A549 (cell line): ENCODE measurements at regions not wholly inside any gene's neighbourhood (a gene's known extent, or its start where the extent isn't known, plus 50 kb on each side); places are given as distances from the start of the nearest gene placed in this dataset.

Source experiments
- ATAC-seq, 2 experiments: fragments of 200-7000 bp in 1 of 2; fragments of >200 bp in 1 of 2; cut with Nextera tagmentation in 1 of 2; cut with Tn5 transposase in 1 of 2; 3 replicates each; pipeline versions ENCODE4 v1.8.0 to v1.9.1; 2018 to 2020; ENCODE audit warnings: mild to moderate bottlenecking in 1 of 2, moderate library complexity in 1 of 2
- CTCF ChIA-PET: fragments of 300-600 bp; sonication (Branson Sonifier 250); formaldehyde crosslinking; extraction: SDS; loops from one replicate; lab custom pipeline; 2021; ENCODE audit warnings: antibody characterized with exemption, inconsistent platforms; lab: Yijun Ruan, JAX
- POLR2A ChIA-PET: fragments of 350-600 bp; formaldehyde crosslinking; extraction: SDS; loops from one replicate; lab custom pipeline; 2021; ENCODE audit warnings: antibody characterized with exemption, inconsistent platforms; lab: Yijun Ruan, JAX
- DNase-seq, 2 experiments: peaks; one replicate each; pipeline versions ENCODE4 v3.0.0 to v3.0.0-alpha.2; 2011 to 2016; ENCODE audit warnings: low read depth in 1 of 2, low spot score in 1 of 2
- FAIRE-seq: peaks from 2 replicates; lab custom pipeline; 2011; peaks lifted over from hg19 to GRCh38; lab: Jason Lieb, UNC
- H3K27ac ChIP-seq, 2 experiments: fragments of >200 bp; sonication (Bioruptor Twin); formaldehyde crosslinking; 3 replicates each; pipeline ENCODE4 v1.5.1; 2016 to 2017
- H3K4me1 ChIP-seq: fragments of >200 bp; sonication (Bioruptor Twin); formaldehyde crosslinking; 3 replicates; pipeline ENCODE4 v1.6.1; 2016
- H3K4me2 ChIP-seq: fragments of >200 bp; sonication (Bioruptor Twin); formaldehyde crosslinking; 3 replicates; pipeline ENCODE4 v1.6.1; 2016
- H3K4me3 ChIP-seq: fragments of >200 bp; sonication (Bioruptor Twin); formaldehyde crosslinking; 3 replicates; pipeline ENCODE4 v1.5.1; 2016
- H3K9me3 ChIP-seq: fragments of >200 bp; sonication (Bioruptor Twin); formaldehyde crosslinking; 3 replicates; pipeline ENCODE4 v1.6.1; 2016
- EHF ChIP-seq: fragments of 250-450 bp; sonication (Bioruptor Pico); IDR thresholded peaks from 2 replicates; pipeline ENCODE4 v1.5.0; 2020; ENCODE audit warnings: mild to moderate bottlenecking
- EP300 ChIP-seq, 2 experiments: fragments of >200 bp; sonication (Bioruptor Twin); formaldehyde crosslinking; IDR thresholded peaks; 2 replicates in 1 of 2; 3 replicates in 1 of 2; pipeline ENCODE4 v1.6.1; 2016 to 2017
- HOXB13 ChIP-seq: fragments of 250-450 bp; sonication (Bioruptor Pico); IDR thresholded peaks from 2 replicates; pipeline ENCODE4 v1.5.0; 2020; ENCODE audit warnings: low read depth, mild to moderate bottlenecking, moderate library complexity
- HOXB5 ChIP-seq: fragments of 250-450 bp; sonication (Bioruptor Pico); IDR thresholded peaks from 2 replicates; pipeline ENCODE4 v1.5.0; 2020; ENCODE audit warnings: mild to moderate bottlenecking, moderate library complexity
- KDM1A ChIP-seq: fragments of 200-600 bp; sonication (generic); IDR thresholded peaks from 2 replicates; pipeline ENCODE4 v1.6.1; 2016; ENCODE audit warnings: low read depth, mild to moderate bottlenecking
- MAFK ChIP-seq: fragments of 450-650 bp; IDR thresholded peaks from 2 replicates; pipeline ENCODE4 v1.6.1; 2014; ENCODE audit not compliant: partially characterized antibody
- MAZ ChIP-seq: fragments of 150-350 bp; IDR thresholded peaks from 2 replicates; pipeline ENCODE4 v1.6.1; 2014; ENCODE audit warnings: antibody characterized with exemption, low read depth, low read length, borderline replicate concordance
- MYC ChIP-seq: IDR thresholded peaks from 2 replicates; pipeline ENCODE4 v1.6.1; 2012; ENCODE audit warnings: mild to moderate bottlenecking, inconsistent platforms, low read length, improper control_type of control experiment, borderline replicate concordance
- NFE2L2 ChIP-seq: fragments of 150-350 bp; conservative IDR thresholded peaks from 2 replicates; pipeline ENCODE4 v1.6.1; 2014; ENCODE audit warnings: low read length
- PHF8 ChIP-seq: fragments of 200-600 bp; sonication (generic); IDR thresholded peaks from 2 replicates; pipeline ENCODE4 v1.6.1; 2016; ENCODE audit warnings: low read depth, mild to moderate bottlenecking, antibody characterized with exemption, moderate library complexity, borderline replicate concordance
- POLR2AphosphoS2 ChIP-seq: conservative IDR thresholded peaks from 2 replicates; pipeline ENCODE4 v1.6.1; 2012; ENCODE audit warnings: low read length, improper control_type of control experiment, inconsistent platforms
- RARB ChIP-seq: fragments of 250-450 bp; sonication (Bioruptor Pico); IDR thresholded peaks from 2 replicates; pipeline ENCODE4 v1.8.0; 2021; ENCODE audit warnings: mild to moderate bottlenecking, moderate library complexity
- RCOR1 ChIP-seq: fragments of 150-350 bp; IDR thresholded peaks from 2 replicates; pipeline ENCODE4 v1.6.1; 2014; ENCODE audit warnings: antibody characterized with exemption, low read length, low read depth
- RNF2 ChIP-seq: fragments of 200-600 bp; sonication (generic); IDR thresholded peaks from 2 replicates; pipeline ENCODE4 v1.6.1; 2016; ENCODE audit warnings: low read depth, mild to moderate bottlenecking, antibody characterized with exemption, moderate library complexity, borderline replicate concordance
- SMC3 ChIP-seq: fragments of >200 bp; sonication (Bioruptor Twin); formaldehyde crosslinking; IDR thresholded peaks from 3 replicates; pipeline ENCODE4 v1.6.1; 2018; ENCODE audit warnings: inconsistent platforms
- SREBF2 ChIP-seq: fragments of 450-650 bp; IDR thresholded peaks from 2 replicates; pipeline ENCODE4 v1.6.1; 2014; ENCODE audit warnings: mild to moderate bottlenecking, moderate library complexity
- TFCP2L1 ChIP-seq: fragments of 250-450 bp; sonication (Bioruptor Pico); IDR thresholded peaks from 2 replicates; pipeline ENCODE4 v1.5.0; 2021; ENCODE audit warnings: mild to moderate bottlenecking
- ZFP36 ChIP-seq: fragments of 450-650 bp; IDR thresholded peaks from 2 replicates; pipeline ENCODE4 v1.6.1; 2014; ENCODE audit warnings: borderline replicate concordance; ENCODE audit not compliant: partially characterized antibody
- ZNF302 ChIP-seq: fragments of 250-450 bp; sonication (Bioruptor Pico); IDR thresholded peaks from 2 replicates; pipeline ENCODE4 v1.9.0; 2021; ENCODE audit warnings: inconsistent platforms, mild to moderate bottlenecking, moderate library complexity
- ZSCAN20 ChIP-seq: fragments of 250-450 bp; sonication (Bioruptor Pico); IDR thresholded peaks from 2 replicates; pipeline ENCODE4 v1.8.0; 2022; ENCODE audit warnings: mild to moderate bottlenecking, moderate library complexity
- WGBS: methylation state at CpG from one replicate; pipeline ENCODE4 v1.1.6; 2017; ENCODE audit errors: missing lambda C conversion rate; 5-methylcytosine and 5-hydroxymethylcytosine counted together
- TF ChIP-seq, protein P1 (sequence below): fragments of 450-650 bp; IDR thresholded peaks from 2 replicates; pipeline ENCODE4 v1.6.1; 2014; ENCODE audit warnings: antibody characterized with exemption
- TF ChIP-seq, protein P2 (sequence below): fragments of 200-600 bp; sonication (generic); IDR thresholded peaks from 2 replicates; pipeline ENCODE4 v1.6.1; 2016; ENCODE audit warnings: antibody characterized with exemption, mild to moderate bottlenecking, moderate library complexity
- TF ChIP-seq, protein P3 (sequence below): fragments of 250-450 bp; sonication (Bioruptor Pico); IDR thresholded peaks from 2 replicates; pipeline ENCODE4 v1.5.0; 2021; ENCODE audit warnings: mild to moderate bottlenecking, moderate library complexity, borderline replicate concordance
- TF ChIP-seq, protein P4 (sequence below): fragments of >200 bp; sonication (Bioruptor Twin); formaldehyde crosslinking; IDR thresholded peaks from 3 replicates; pipeline ENCODE4 v1.6.1; 2016
- TF ChIP-seq, protein P5 (sequence below): IDR thresholded peaks from 2 replicates; pipeline ENCODE4 v1.6.1; 2012; ENCODE audit warnings: low read depth, borderline replicate concordance

DNA sequence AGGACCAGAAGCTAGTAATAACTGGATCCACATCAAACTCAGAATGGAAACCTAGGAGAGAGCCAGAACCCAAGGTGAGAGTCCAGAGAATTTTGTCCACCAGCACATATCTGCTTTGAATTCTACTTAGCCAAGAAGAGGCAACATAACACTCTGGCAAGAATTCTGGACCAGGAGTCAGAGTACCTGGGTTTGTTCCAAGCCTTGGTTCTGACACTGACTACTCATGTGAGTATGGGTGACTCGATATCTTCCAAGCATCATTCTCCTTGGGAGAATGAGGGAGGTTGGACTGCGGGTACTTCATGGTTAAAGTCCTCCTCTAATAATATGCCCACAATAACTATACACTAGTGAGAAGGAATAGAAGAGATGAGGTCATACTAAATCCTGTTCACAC lies 144.0 kb upstream of the JADE1 start:
- no peak overlapping the region for H3K4me3 ChIP-seq
- no peak overlapping the region for H3K4me2 ChIP-seq
- no peak overlapping the region for H3K27ac ChIP-seq
- H3K9me3 ChIP-seq, result peaks cover 9% of the 10 kb centered on the region; the same call in 1 of the 3 replicates
- peaks cover 1% of the 10 kb centered on the region; the same call in 1 of the 3 replicates for H3K4me1 ChIP-seq
- ChIA-PET POLR2A (no interaction called here), CTCF (interaction anchor here (1.2 kb wide), 1 partner anchor 91 kb away, joined by 4 read pairs; no protein-coding TSS in a partner anchor)
- TF ChIP-seq ZSCAN20 (no peak), KDM1A (no peak), HOXB5 (CRISPR knock-in tag) (no peak), EP300 (IDR thresholded peaks at IDR 0.05) (no peak), MYC (no peak), MAZ (no peak), TFCP2L1 (CRISPR knock-in tag) (no peak), RCOR1 (no peak), SREBF2 (no peak), RARB (no peak), EHF (CRISPR knock-in tag) (no peak)
- TF ChIP-seq, protein P1, sequence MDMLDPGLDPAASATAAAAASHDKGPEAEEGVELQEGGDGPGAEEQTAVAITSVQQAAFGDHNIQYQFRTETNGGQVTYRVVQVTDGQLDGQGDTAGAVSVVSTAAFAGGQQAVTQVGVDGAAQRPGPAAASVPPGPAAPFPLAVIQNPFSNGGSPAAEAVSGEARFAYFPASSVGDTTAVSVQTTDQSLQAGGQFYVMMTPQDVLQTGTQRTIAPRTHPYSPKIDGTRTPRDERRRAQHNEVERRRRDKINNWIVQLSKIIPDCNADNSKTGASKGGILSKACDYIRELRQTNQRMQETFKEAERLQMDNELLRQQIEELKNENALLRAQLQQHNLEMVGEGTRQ, result no peak
- no peak for DNase-seq
- no peak for ATAC-seq
- no peak for FAIRE-seq
- 63% methylated on average over 2 of the region's 2 CpGs for WGBS

DNA sequence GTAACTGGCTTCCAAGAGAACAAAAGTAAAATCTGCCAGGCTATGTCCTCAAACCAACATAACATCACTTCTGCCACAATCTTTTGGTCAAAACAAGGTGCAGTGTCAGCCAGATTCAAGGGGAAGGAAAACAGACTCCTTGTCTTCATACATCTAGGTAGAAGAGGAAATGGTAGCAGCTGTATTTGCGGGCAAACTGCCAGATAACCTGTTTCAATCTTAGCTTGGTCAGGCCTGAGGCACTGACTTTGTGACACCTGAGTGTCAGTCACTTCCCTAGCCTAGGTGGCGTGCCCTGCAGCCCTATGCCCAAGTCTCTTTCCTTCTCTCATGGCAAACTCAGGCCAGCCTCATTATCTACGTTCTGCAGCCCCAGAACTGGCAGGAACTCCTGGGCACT lies 146.2 kb upstream of the JADE1 start:
- ChIA-PET POLR2A (no interaction called here), CTCF (interaction anchor here (1.6 kb wide), 1 partner anchor 88 kb away, joined by 4 read pairs; no protein-coding TSS in a partner anchor)

DNA sequence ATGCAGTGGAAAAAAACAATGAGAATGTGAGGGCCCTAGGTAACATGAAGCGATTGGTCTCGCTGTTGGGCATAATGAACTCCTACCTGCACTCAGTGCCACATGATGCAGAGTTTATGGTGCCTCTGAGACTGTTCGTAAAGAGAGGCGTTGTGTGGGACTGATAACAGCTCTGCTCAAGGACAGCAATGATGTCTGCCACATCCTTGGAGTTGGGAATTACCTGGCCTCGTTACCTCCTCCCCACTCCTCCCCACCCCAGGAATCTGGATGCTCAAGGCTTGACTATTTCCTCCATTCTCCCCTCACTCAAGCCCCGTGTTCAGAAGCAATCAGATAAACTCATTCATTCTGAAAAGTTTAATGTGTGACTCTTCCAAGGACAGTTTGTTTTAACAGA lies 148.0 kb upstream of the JADE1 start:
- no peak for FAIRE-seq
- ATAC-seq, result no peak
- Histone ChIP-seq H3K9me3 (no peaks in the 10 kb centered on the region), H3K4me1 (peaks cover 6% of the 10 kb centered on the region; the same call in 1 of the 3 replicates), H3K4me2 (no peak overlapping the region), H3K4me3 (no peak overlapping the region), H3K27ac (peak overlapping the region in 1 of 2 experiments; percentile 64; a peak in 1 of 6 replicates)
- WGBS, result 87% methylated on average over 6 of the region's 6 CpGs
- ChIA-PET CTCF (no interaction called here), POLR2A (no interaction called here)
- no peak for DNase-seq
- no peak for TF ChIP-seq PHF8
- TF ChIP-seq RNF2, result no peak
- TF ChIP-seq, protein P2, sequence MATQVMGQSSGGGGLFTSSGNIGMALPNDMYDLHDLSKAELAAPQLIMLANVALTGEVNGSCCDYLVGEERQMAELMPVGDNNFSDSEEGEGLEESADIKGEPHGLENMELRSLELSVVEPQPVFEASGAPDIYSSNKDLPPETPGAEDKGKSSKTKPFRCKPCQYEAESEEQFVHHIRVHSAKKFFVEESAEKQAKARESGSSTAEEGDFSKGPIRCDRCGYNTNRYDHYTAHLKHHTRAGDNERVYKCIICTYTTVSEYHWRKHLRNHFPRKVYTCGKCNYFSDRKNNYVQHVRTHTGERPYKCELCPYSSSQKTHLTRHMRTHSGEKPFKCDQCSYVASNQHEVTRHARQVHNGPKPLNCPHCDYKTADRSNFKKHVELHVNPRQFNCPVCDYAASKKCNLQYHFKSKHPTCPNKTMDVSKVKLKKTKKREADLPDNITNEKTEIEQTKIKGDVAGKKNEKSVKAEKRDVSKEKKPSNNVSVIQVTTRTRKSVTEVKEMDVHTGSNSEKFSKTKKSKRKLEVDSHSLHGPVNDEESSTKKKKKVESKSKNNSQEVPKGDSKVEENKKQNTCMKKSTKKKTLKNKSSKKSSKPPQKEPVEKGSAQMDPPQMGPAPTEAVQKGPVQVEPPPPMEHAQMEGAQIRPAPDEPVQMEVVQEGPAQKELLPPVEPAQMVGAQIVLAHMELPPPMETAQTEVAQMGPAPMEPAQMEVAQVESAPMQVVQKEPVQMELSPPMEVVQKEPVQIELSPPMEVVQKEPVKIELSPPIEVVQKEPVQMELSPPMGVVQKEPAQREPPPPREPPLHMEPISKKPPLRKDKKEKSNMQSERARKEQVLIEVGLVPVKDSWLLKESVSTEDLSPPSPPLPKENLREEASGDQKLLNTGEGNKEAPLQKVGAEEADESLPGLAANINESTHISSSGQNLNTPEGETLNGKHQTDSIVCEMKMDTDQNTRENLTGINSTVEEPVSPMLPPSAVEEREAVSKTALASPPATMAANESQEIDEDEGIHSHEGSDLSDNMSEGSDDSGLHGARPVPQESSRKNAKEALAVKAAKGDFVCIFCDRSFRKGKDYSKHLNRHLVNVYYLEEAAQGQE, result no peak
- no peak for TF ChIP-seq KDM1A
- no peak for TF ChIP-seq MAFK
- TF ChIP-seq ZFP36, result no peak
- TF ChIP-seq, protein P3, sequence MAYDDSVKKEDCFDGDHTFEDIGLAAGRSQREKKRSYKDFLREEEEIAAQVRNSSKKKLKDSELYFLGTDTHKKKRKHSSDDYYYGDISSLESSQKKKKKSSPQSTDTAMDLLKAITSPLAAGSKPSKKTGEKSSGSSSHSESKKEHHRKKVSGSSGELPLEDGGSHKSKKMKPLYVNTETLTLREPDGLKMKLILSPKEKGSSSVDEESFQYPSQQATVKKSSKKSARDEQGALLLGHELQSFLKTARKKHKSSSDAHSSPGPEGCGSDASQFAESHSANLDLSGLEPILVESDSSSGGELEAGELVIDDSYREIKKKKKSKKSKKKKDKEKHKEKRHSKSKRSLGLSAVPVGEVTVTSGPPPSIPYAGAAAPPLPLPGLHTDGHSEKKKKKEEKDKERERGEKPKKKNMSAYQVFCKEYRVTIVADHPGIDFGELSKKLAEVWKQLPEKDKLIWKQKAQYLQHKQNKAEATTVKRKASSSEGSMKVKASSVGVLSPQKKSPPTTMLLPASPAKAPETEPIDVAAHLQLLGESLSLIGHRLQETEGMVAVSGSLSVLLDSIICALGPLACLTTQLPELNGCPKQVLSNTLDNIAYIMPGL, result no peak
- TF ChIP-seq NFE2L2, result no peak
- TF ChIP-seq POLR2AphosphoS2, result no peak
- TF ChIP-seq SMC3, result no peak
- TF ChIP-seq SREBF2, result no peak

More for the DNA sequence above, 146.2 kb upstream of the JADE1 start:
- ATAC-seq (no peak), DNase-seq (no peak), FAIRE-seq (no peak)
- WGBS, result 100% methylated on average over 3 of the region's 3 CpGs
- Histone ChIP-seq H3K4me1 (peaks cover 6% of the 10 kb centered on the region; the same call in 1 of the 3 replicates), H3K4me3 (no peak overlapping the region), H3K4me2 (no peak overlapping the region), H3K9me3 (0 out of 3 replicates have a peak, but pooled peaks cover 6% of the 10 kb centered on the region), H3K27ac (no peak overlapping the region; a peak in 1 of 6 replicates)
- TF ChIP-seq, protein P4, sequence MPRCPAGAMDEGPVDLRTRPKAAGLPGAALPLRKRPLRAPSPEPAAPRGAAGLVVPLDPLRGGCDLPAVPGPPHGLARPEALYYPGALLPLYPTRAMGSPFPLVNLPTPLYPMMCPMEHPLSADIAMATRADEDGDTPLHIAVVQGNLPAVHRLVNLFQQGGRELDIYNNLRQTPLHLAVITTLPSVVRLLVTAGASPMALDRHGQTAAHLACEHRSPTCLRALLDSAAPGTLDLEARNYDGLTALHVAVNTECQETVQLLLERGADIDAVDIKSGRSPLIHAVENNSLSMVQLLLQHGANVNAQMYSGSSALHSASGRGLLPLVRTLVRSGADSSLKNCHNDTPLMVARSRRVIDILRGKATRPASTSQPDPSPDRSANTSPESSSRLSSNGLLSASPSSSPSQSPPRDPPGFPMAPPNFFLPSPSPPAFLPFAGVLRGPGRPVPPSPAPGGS, result no peak
- TF ChIP-seq, protein P5, sequence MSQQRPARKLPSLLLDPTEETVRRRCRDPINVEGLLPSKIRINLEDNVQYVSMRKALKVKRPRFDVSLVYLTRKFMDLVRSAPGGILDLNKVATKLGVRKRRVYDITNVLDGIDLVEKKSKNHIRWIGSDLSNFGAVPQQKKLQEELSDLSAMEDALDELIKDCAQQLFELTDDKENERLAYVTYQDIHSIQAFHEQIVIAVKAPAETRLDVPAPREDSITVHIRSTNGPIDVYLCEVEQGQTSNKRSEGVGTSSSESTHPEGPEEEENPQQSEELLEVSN, result no peak
- TF ChIP-seq HOXB13 (no peak), RCOR1 (no peak), ZSCAN20 (no peak), ZNF302 (CRISPR knock-in tag) (no peak)
